Fibroblast of skin of left quadriceps (primary cell): ENCODE measurements at regions not wholly inside any gene's neighbourhood (a gene's known extent, or its start where the extent isn't known, plus 50 kb on each side); places are given as distances from the start of the nearest gene placed in this dataset.

Experiments used
- DNase-seq, 2 experiments: peaks; one replicate each; pipeline ENCODE4 v3.0.0-alpha.2; 2013; ENCODE audit warnings: low read depth in 2 of 2

DNA sequence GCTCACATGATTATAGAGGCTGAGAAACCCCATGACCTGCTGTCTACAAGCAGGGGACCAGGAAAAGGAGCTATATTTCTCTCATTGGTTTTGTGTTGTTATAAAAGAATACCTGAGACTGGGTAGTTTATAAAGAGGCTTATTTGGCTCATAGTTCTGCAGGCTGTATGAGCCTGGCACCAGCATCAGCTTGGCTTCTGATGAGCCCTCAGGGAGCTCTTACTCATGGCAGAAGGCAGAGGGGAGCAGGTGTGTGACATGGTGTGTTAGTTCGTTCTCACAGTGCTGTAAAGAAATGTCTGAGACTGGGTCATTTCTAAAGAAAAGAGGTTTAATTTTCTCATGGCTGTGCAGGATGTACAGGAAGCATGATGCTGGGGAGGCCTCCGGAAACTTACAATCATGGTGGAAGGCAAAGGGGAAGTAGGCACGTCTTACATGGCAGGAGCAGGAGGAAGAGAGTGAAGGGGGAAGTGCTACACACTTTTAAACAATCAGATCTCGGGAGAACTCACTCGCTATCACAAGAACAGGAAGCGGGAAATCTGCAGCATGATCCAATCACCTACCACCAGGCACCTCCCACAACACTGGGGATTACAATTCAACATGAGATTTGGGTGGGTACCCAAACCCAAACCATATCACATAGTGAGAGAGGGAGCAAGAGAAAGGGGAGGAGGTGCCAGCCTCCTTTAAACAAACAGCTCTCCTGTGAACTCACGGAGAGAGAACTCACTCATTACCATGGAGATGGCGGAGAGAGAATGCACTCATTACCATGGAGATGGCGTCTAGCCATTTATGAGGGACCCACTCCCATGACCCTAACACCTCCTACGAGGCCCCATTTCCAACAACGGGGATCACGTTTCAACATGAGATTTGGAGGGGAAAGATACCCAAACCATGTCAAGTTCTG is 133.4 kb downstream of the JCAD start:
- DNase-seq, result no peak

DNA sequence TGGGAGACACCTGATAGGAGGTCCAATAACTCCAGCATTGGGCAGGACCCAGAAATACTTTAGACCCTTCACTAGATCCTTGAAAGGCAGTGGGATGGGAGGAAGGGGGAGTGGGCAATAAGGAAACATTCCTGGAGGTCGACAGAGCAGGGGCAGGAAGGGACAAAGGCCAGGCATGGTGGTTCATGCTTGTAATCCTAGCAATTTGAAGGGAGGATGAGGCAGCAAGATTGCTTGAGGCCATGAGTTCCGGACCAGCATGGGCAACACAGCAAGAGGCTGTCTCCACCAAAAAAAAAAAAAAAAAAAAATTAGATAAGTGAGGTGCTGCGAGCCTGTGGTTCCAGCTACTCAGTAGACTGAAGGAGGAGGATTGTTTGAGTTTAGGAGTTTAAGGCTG is 134.9 kb downstream of the JCAD start:
- DNase-seq, result no peak

DNA sequence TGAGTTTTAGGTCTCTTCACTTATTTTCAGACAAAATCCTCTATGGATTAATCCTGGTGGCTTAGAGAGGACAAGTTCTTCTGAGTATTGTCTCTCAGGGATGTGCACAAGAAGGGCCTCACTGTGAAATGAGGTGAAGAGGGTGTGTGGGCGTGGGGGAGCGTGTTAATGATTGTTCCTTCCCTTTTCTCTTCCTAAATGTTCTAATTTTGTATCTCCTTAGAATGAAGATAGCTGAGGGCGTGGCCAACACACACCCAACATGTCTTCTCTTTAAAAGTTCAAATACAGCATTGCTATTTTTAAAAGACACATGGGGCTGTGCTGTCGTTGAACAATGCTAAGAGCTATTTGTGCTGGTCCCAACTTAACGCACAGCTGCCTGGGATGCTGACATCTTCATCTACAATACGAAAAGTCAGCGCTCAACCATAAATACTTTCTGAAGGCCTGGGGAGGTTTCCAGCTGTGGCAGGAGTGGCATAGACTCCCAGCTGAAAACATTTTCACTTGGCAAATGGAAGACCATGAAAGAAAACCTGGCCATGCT is 135.9 kb downstream of the JCAD start:
- no peak for DNase-seq

DNA sequence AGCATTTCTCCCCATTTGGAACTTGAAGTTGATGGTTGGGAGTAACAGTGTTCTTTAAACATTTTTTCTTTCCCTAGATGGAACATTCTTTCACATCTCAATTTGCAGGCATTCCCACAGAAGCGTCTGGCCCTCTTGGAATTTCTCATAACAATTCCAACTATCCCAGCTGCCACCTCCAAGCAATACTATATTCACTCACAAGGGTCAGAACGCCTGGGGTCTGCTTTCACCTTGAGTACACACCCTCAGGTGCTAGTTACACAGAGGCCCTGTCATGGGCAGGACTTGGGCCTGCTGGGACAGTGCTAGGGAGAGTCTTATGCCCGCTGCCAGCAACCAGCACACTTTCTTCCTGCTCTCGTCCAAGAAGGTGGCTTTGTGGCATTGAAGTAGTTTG is 136.5 kb downstream of the JCAD start:
- no peak for DNase-seq

DNA sequence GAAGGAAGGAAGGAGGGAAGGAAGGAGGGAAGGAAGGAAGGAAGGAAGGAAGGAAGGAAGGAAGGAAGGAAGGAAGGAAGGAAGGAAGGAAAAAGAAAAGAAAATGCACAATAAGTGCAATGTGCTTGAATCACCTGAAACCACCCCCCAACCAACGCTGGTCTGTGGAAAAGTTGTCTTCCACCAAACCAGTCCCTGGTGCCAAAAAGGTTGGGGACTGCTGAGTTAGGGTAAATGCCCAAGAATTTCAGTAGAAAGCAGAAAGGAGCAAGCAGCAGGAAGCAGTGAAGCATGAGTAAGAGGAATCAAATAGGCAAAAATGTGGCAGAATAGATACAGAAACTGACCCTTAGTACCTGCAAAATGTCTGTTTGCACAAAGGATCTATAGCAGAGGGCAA is 137.2 kb downstream of the JCAD start:
- DNase-seq, result no peak

DNA sequence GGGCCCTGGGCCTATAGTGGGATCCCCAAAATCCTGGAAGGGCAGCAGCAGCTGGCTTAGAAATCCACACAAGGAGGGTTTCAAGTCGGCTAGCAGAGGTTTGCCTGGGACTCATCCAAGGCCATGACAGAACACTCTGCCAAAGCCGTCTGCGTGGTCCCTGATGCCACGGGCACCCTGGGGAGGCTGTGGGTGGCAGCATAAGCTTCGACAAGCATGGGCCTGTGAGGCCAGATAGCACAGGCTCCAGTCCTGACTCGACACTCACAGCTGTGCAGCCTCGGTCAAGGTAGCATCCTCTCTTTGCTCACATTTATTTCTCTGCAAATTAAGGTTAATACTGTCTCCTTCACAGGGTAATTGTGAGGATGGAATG is 138.3 kb downstream of the JCAD start:
- no peak for DNase-seq

DNA sequence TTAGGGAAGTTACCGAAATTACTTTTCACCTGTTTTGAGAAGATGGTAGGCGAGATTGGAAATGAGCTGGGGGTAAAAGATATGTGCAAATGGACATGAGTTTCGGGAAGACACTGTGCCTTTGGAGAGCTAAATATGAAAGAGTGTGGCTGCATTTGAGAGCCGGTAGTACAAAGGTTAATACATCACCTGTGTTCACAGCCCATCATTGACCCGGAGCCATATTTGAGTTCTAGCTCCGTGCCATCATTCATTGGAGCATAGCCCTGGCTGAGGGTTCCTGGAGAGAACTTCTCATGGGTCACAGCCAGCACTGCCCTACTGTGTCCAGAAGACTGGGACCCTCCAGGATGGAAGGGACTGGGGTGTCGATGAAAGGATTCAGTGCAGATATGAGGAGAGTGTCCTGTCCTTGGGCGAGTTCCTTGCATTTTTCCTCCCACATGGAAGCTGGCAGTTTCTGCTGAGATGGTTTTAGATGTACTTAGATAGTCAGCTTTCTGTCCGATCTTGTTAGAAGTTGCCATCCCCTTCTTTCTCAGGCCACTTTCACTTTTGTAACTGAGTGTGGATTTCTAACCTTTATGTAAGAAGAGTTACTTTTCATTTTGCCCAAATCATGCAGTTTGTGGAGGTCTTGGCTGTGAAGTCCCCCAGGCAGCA is 138.8 kb downstream of the JCAD start:
- no peak for DNase-seq

DNA sequence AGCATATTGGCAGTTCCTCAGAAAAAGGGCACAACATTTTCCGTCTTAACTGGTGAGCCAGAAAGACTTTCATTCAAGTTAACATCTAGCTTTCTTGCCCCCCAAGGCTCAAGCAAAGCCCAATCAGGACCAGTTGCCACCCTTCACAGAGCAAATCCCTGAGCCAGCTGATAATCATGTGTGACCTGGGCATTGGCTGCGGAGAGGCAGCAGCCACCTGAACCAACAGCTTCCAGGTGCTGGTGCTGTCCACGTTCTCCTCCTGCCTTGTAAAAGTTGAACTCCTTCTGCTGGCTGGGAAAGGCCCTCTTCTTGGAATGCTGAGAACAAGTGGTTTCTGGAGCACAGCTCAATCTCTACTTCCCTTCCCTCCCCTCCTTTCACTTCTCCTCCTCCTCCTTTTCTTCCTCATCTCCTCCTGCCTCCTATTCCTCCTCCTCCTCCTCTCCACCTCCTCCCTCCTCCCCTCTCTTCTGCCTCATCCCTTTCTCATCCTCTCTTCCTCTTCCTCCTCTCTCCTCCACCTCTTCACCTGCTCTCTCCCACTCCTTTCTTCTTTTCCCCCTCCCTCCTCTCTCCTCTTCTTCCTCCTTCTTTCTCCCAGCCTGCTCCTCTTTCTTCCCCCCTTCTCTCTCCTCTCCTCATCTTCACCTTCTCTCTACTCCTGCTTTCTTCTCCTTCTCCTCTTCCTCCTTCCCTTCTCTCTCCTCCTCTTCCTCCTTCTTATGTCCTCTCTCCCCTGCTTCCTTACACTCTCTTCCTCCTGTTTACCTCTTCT is 140.6 kb downstream of the JCAD start:
- no peak for DNase-seq

DNA sequence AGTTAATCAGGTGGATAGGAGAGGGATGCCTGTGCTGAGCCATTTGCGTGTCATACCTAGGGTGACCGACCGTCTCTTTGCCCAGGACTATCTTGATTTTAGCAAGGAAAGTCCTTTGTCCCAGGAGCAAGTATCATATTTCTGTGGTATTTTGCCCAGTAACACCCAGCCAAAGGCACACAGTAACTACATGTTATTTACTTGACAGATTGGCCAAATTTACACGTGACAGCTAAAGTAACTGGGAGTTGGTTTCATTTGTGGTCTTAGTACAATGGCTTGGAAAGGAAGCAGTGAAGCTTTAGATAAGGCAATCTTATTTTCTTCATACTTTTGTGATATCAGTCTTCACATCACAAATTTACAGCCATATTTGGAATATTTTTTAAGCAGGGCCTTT is 142.1 kb downstream of the JCAD start:
- DNase-seq, result no peak

DNA sequence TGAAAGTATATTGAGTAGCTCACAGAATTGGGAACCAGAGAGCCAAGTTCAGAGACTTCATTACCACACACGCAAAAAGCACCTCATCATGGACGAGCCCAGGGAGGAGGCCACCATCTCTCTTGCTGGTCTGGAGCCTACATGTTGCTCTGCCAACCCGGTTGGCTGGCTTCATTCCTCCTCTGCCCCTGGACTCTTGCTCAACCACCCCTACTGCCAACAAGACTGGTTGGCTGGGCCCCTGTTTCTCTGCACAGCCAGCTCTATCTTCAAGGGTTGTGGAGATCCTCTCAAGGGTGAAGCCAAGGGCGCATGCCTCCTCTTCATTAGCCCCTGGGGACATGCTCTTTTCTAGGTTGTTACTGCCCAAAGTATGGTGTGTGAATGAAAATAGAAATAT is 142.7 kb downstream of the JCAD start:
- DNase-seq, result no peak

DNA sequence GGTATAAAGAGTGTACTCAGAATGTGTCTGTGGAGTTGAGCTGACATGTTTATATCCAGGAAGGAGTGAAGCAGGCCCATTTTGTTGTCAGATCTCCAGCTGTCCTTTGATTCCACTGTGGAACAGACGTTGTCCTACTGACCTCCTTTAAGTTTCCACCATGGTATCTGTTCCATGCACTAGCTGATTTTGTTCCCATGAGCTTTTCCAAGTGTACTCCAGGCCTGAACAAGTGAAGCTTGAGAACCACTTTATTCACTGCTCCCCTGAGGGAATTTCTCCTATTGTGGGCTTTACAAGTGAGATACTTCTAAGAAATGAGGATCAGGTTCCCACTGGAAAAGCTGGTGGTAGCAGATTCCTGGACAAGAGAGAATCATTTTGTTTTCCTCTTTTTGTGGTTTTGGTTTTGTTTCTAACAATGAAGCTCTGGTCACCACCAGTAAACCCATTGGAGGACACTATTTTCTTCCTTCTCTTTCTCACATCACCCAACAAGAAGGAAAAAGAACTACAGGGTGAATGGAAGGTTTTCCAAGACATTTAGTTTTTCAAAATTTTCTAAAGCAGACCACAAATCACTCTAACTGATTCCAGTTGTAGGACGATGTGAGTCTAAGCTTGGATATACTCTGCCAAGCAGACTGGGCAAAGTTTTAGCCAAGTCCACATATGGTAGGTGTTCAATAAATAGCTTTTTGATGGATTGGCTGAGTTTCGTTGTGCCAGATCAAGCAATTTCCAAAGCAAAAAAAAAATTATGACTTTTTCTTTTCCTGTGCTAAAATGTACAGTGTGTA is 144.2 kb downstream of the JCAD start:
- DNase-seq, result no peak

DNA sequence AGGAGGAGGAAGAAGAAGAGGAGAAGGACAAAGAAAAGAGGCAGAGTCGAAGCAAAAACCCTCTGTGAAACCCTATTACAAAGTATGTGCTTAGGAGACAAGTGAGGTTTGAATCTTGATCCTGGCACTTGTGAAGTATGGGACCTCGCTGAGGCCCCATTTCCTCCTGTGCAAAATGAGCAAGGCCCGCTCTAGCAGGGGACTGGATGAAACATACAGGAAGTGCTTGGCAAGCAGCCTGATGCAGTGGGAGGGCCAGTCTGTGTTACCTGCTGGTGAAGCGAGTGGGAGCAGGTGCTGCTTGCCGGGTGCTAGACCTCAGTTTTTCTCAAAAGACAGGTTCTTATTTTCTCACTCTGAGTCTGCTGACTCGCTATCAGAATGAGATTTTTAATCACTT is 150.4 kb downstream of the JCAD start:
- no peak for DNase-seq

DNA sequence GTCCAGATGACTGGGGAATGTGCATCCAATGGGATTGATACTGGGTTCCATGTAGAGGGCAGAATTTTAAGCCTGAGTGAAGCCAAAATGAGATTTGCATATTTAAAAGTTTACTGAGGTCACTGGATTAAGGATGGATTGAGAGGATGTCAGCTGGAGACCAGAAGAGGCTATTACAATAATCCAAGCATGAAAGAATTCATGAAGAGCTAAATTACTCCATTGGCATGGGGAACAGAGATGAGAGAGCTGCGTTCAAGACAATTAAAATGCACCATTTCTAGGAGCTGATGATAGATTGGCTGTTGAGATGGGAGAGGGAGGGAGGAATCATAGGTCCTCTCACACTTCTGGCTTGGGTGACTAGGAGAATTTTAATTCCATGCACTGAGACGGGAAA is 158.5 kb downstream of the JCAD start:
- no peak for DNase-seq

DNA sequence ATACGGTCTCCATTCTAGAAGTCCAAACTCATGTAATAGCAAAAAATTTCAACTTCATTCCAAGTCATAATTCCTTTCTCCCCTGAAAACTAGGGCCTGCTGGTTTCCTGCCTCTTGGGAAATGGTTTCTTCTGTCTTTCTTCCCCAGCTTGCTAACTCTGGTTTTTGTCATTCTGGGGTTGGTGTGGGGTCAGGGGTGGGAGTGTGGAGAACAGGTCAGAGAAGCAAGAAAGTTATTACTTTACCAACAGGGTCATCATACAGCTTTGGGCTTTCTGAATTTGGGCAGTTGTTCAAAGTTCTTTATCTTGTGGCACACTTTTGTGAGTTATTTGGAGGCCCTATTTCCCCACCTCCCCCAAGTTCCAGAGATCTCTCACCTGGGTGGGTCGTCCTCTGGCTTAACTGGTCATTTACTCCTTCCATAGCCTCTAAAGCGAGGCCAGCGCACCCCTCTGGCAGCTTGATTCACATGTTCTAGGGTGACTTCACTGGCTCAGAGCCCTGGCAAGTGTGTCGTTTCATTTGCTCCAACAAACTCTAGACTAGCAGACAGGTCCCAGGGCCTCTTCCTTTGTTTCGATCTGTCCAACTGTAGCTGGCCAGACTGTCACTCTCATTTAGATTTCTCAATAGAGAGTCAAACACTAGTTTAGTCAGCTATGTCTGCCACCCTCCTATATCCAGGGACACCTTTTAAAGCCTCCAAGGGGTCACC is 161.2 kb downstream of the JCAD start:
- DNase-seq, result no peak

DNA sequence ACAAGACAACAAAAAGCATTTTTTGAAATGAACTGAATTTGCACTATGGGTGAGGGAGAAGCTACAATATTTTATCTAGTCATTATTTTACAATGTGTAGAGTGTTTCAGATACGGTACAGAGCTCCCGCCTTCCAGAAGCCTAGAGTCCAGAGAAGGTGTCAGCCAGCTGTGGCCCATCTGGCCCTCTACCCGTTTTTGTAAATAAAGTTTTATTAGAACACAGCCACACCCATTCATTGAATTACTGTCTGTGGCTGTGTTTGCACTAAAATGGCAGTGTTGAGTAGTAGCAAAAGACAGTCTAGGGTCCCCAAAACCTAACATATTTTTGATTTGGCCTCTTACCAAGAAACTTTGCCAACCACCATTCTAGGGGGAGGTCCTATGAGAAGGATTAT is 162.0 kb downstream of the JCAD start:
- DNase-seq, result no peak

DNA sequence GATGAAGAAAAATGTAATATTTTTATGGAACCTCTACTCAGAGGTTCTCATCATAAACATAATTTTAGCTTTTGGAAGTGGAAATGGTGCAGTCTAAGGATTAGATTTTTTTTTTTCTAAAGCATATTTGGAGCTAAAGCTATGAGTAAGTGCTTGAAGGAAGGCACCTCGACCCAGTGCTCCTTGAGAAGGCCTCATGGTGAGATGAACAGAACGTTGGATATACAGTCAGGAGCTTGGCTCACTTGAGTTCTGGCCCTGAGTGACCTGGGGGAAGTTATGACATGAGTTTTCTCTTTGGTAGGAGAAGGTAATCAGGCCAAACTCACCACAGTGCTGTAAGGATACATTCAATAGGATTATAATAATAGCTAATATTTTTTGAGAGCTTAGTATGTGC is 163.3 kb downstream of the JCAD start:
- DNase-seq, result no peak

DNA sequence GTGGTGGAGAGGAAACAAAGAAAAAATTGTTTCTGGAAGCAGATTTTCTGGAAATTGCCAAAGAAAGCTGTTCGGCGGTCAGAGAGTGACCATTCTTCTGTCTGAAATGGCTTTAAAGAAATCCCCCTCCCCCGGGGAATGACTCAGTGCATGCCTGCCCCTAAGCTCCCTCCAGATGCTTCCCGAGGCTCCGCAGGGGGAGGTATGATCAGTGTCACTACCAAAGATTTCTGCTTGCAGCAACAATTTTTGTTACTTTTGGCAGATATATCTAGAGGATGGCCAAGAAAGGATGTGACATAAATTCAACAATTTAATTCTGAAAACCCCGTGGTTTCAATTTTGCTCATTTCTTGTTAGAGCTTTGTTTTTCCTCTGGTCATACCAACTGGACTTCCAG is 163.9 kb downstream of the JCAD start:
- DNase-seq, result peak; percentile 53 to 60

DNA sequence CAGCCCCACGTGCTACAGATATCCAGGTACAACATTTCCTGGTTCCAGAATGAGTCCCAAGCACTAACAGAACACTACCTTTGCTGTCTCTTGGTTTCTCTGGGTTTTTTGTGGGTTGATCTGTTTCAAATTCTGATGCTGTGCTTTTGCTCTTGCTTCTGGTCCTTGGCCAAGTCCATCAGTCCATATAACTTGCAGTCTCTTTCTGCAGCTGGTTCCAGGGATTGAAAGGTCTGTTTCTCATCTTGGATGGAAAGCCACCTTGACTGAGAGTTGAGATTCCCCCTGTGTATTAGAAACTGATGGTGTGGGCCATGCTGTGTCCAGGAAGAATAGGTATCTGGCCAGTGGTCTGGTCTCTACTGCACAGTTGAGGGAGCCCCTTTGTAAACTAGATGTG is 171.1 kb downstream of the JCAD start:
- DNase-seq, result no peak

DNA sequence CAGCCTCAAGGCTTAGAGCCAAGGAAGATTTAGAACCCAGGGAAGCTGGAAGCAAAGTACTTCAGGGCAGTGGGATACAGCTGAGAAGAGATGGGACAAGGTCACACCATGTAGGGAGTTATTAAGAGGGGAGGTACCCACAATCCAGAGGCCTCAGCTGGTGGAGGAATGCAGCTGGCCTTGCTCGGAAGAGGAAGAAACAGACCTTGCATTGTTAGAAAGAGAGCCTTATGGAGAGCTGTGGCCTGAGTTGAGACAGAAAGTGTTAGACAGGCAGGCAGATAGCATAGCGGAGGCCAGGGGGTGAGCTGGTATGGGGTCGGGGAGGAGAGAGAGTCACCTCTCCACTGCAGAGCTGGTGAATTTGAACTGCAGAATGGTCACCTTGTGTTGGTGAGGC is 173.1 kb downstream of the JCAD start:
- no peak for DNase-seq

DNA sequence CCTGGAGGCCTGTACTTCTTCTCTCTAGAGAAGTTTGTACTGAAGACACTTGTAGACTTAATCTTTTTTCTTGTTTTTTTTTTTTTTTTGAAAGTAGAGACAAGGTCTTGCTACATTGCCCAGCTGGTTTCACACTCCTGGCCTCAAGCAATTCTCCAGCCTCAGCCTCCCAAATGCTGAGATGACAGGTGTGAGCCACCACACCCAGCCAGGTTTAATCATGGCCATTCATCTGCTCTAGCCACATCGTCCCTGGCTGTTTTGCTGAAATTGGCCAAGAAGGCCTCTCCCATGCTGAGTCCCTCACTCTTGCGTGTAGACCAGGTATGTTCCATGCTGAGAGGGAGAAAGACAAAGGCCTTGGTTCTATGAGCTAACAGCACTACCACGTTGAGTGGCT is 176.2 kb downstream of the JCAD start:
- DNase-seq, result no peak

DNA sequence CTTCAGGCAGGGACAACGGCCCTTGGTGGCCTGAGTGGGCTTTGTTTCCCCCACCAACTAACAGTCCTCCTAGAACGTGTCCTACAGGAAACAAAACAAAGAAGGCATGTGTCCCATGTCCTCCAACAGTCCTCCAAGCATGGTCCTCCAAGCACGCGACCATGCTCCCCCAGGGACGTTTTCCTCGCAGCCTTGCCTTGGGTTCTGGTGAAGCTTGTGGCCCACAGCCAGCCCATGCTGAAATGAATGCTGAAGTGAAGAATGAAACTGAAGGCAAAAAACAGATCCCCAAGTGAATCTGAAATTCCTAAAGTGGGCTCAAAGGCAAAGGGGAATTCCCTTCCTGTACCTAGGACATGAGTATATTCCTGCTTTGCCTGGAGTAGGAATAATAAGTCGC is 176.6 kb downstream of the JCAD start:
- no peak for DNase-seq
